ENCODE measurements at regions not wholly inside any gene's neighbourhood (a gene's known extent, or its start where the extent isn't known, plus 50 kb on each side); places are given as distances from the start of the nearest gene placed in this dataset.

DNA sequence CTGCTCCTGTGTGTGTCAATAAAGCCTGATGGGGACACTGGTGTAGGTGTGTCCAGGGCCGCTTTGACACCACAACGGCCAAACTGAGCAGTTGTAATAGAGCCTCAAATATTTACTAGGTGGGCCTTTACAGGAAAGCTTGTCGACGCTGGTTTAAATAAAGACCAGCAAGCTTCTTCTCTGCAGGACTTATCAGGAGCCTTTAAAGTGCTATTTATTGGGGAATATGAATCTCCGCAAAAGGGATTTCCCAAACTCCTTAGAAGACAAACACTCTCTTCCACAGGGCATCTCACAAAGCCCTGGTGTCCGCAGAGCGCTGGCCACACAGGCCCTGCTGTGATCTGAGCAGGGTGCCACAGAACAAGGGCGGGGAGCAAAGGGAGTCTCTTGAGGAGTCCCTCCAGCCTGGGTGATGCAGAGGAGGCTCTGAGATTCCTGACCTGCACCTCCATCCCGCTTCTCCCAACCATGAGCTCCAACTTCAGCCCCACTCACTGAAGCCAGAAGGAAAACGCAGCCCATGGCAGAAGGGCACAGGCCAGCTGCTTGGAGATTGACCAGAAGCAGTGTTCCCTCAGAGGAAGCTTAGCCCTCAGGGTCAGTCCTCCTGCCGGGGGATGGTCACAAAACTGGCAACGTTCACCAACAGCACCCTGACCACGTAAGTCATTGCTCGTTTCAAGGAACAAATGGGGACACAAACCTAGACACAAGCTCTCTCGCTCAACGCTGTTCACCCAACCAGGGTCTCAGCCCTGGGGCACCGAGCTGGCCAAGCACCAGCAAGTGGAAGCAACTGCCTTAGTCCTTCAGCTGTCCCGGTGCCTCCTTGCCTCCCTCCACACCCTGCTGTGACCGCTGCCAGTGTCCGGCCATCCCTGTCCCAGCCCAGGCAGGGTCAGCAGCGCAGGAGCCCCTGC lies 129.5 kb downstream of the OAT start:
- no peaks in the 10 kb centered on the region for H3K9me3 ChIP-seq (ENCODE audit: control insufficient read depth in 3 of 3, low read length in 3 of 3)
- H3K4me3 ChIP-seq (ENCODE audit: low read length in 3 of 3) = no peak overlapping the region
- H3K9ac ChIP-seq (ENCODE audit: low read depth in 1 of 3, low read length in 3 of 3) = no peak overlapping the region
- no peaks in the 10 kb centered on the region for H3K36me3 ChIP-seq (ENCODE audit: control insufficient read depth in 3 of 3, insufficient read depth in 3 of 3, low read length in 3 of 3)
- peaks cover 0 to 6% (median 4%) of the 10 kb centered on the region in 3 donors for H3K4me1 ChIP-seq (ENCODE audit: control insufficient read depth in 3 of 3, insufficient read depth in 3 of 3, low read length in 3 of 3)
- no peak overlapping the region for H3K27ac ChIP-seq (ENCODE audit: low read depth, low read length)
- H3K27me3 ChIP-seq (ENCODE audit: control insufficient read depth in 3 of 3, insufficient read depth in 3 of 3, low read length in 3 of 3) = no peaks in the 10 kb centered on the region

- Histone ChIP-seq H3K4me1 (ENCODE audit: control insufficient read depth in 3 of 3, insufficient read depth in 3 of 3, low read length in 3 of 3) (peaks cover 0 to 4% (median 3%) of the 10 kb centered on the region in 3 donors), H3K36me3 (ENCODE audit: control insufficient read depth in 3 of 3, insufficient read depth in 3 of 3, low read length in 3 of 3) (no peaks in the 10 kb centered on the region), H3K4me3 (ENCODE audit: low read length in 3 of 3) (no peak overlapping the region), H3K27me3 (ENCODE audit: control insufficient read depth in 3 of 3, insufficient read depth in 3 of 3, low read length in 3 of 3) (no peaks in the 10 kb centered on the region), H3K9ac (ENCODE audit: low read depth in 1 of 3, low read length in 3 of 3) (no peak overlapping the region), H3K27ac (ENCODE audit: low read depth, low read length) (no peak overlapping the region), H3K9me3 (ENCODE audit: control insufficient read depth in 3 of 3, low read length in 3 of 3) (no peaks in the 10 kb centered on the region)
Observed at GRCh38 chr10:124288486-124288885, 130.2 kb downstream of the OAT start.

GRCh38 chr10:124287791-124288190 lies 130.9 kb downstream of the OAT start:
- H3K4me1 ChIP-seq (ENCODE audit: control insufficient read depth in 3 of 3, insufficient read depth in 3 of 3, low read length in 3 of 3) = peaks cover 0 to 4% (median 3%) of the 10 kb centered on the region in 3 donors
- H3K36me3 ChIP-seq (ENCODE audit: control insufficient read depth in 3 of 3, insufficient read depth in 3 of 3, low read length in 3 of 3) = no peaks in the 10 kb centered on the region
- H3K9me3 ChIP-seq (ENCODE audit: control insufficient read depth in 3 of 3, low read length in 3 of 3) = no peaks in the 10 kb centered on the region
- H3K9ac ChIP-seq (ENCODE audit: low read depth in 1 of 3, low read length in 3 of 3) = no peak overlapping the region
- no peaks in the 10 kb centered on the region for H3K27me3 ChIP-seq (ENCODE audit: control insufficient read depth in 3 of 3, insufficient read depth in 3 of 3, low read length in 3 of 3)
- H3K27ac ChIP-seq (ENCODE audit: low read depth, low read length) = no peak overlapping the region
- H3K4me3 ChIP-seq (ENCODE audit: low read length in 3 of 3) = no peak overlapping the region

GRCh38 chr10:124287071-124287685 lies 131.5 kb downstream of the OAT start:
- Histone ChIP-seq H3K27me3 (ENCODE audit: control insufficient read depth in 3 of 3, insufficient read depth in 3 of 3, low read length in 3 of 3) (no peaks in the 10 kb centered on the region), H3K9me3 (ENCODE audit: control insufficient read depth in 3 of 3, low read length in 3 of 3) (no peaks in the 10 kb centered on the region), H3K4me3 (ENCODE audit: low read length in 3 of 3) (no peak overlapping the region), H3K36me3 (ENCODE audit: control insufficient read depth in 3 of 3, insufficient read depth in 3 of 3, low read length in 3 of 3) (no peaks in the 10 kb centered on the region), H3K27ac (ENCODE audit: low read depth, low read length) (no peak overlapping the region), H3K9ac (ENCODE audit: low read depth in 1 of 3, low read length in 3 of 3) (no peak overlapping the region), H3K4me1 (ENCODE audit: control insufficient read depth in 3 of 3, insufficient read depth in 3 of 3, low read length in 3 of 3) (peaks cover 0 to 4% (median 3%) of the 10 kb centered on the region in 3 donors)

- Histone ChIP-seq H3K27ac (ENCODE audit: low read depth, low read length) (no peak overlapping the region), H3K4me3 (ENCODE audit: low read length in 3 of 3) (no peak overlapping the region), H3K9ac (ENCODE audit: low read depth in 1 of 3, low read length in 3 of 3) (no peak overlapping the region), H3K4me1 (ENCODE audit: control insufficient read depth in 3 of 3, insufficient read depth in 3 of 3, low read length in 3 of 3) (peaks cover 0 to 4% (median 3%) of the 10 kb centered on the region in 3 donors), H3K27me3 (ENCODE audit: control insufficient read depth in 3 of 3, insufficient read depth in 3 of 3, low read length in 3 of 3) (no peaks in the 10 kb centered on the region), H3K9me3 (ENCODE audit: control insufficient read depth in 3 of 3, low read length in 3 of 3) (no peaks in the 10 kb centered on the region), H3K36me3 (ENCODE audit: control insufficient read depth in 3 of 3, insufficient read depth in 3 of 3, low read length in 3 of 3) (no peaks in the 10 kb centered on the region)
Observed at GRCh38 chr10:124286621-124287020, 132.1 kb downstream of the OAT start.

GRCh38 chr10:124285587-124286527 lies 132.9 kb downstream of the OAT start:
- Histone ChIP-seq H3K4me3 (ENCODE audit: low read length in 3 of 3) (no peak overlapping the region), H3K36me3 (ENCODE audit: control insufficient read depth in 3 of 3, insufficient read depth in 3 of 3, low read length in 3 of 3) (no peaks in the 10 kb centered on the region), H3K4me1 (ENCODE audit: control insufficient read depth in 3 of 3, insufficient read depth in 3 of 3, low read length in 3 of 3) (peaks cover 0 to 4% (median 3%) of the 10 kb centered on the region in 3 donors), H3K9ac (ENCODE audit: low read depth in 1 of 3, low read length in 3 of 3) (no peak overlapping the region), H3K27me3 (ENCODE audit: control insufficient read depth in 3 of 3, insufficient read depth in 3 of 3, low read length in 3 of 3) (no peaks in the 10 kb centered on the region), H3K27ac (ENCODE audit: low read depth, low read length) (no peak overlapping the region), H3K9me3 (ENCODE audit: control insufficient read depth in 3 of 3, low read length in 3 of 3) (no peaks in the 10 kb centered on the region)

DNA sequence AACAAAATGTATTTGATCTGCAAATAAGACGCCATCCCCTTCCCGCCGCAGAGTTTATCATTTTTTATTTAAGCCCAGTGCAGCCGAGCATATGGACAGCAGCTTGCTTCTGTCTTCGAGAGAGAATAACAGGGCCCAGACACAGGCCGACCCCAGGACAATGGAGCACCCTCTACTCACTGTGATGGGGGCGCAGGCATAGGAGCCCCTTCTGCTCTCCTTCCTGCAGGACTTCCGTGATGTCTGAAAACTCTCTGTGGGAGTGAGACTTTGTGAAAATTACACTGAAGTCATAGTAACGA lies 134.8 kb downstream of the OAT start:
- Histone ChIP-seq H3K27ac (ENCODE audit: low read depth, low read length) (no peak overlapping the region), H3K27me3 (ENCODE audit: control insufficient read depth in 3 of 3, insufficient read depth in 3 of 3, low read length in 3 of 3) (no peaks in the 10 kb centered on the region), H3K4me1 (ENCODE audit: control insufficient read depth in 3 of 3, insufficient read depth in 3 of 3, low read length in 3 of 3) (peaks cover 0 to 2% (median 0%) of the 10 kb centered on the region in 3 donors), H3K4me3 (ENCODE audit: low read length in 3 of 3) (no peak overlapping the region), H3K9ac (ENCODE audit: low read depth in 1 of 3, low read length in 3 of 3) (no peak overlapping the region), H3K9me3 (ENCODE audit: control insufficient read depth in 3 of 3, low read length in 3 of 3) (no peaks in the 10 kb centered on the region), H3K36me3 (ENCODE audit: control insufficient read depth in 3 of 3, insufficient read depth in 3 of 3, low read length in 3 of 3) (no peaks in the 10 kb centered on the region)

DNA sequence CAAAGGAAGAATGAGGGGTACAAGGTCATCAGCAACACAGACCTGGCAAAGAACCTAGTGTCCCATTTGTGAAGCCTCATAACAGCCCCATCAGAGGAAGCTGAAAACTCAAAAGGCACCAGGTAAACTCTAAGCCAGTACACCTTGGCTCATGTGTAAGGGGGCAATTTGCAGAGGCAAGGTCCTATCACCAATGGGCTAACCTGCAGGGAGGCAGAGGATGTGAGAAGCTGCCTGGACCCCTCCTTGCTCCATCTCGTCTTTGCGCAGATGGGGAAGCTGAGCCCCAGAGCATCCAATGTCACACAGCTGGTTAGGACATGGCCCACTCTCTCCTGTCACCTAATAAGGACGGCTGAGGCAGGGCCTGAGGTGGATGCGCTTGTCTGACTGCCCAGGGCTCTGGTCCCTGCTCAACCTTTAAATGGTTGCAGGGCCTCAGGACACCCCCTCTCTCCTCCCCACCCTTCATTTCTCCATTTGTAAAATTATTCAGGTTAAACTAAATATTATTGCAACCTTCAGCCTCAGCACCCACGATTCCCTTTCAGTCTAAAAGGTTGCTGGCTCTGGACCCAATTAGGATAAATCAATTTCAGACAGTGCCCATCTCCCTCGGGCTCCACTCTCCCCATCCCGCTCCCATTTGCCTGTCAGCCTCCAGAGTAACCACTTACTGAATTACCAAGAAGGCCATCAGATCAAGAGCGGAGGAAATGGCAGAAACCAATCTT lies 135.3 kb downstream of the OAT start:
- H3K9ac ChIP-seq (ENCODE audit: low read depth in 1 of 3, low read length in 3 of 3) = no peak overlapping the region
- H3K4me3 ChIP-seq (ENCODE audit: low read length in 3 of 3) = no peak overlapping the region
- no peaks in the 10 kb centered on the region for H3K27me3 ChIP-seq (ENCODE audit: control insufficient read depth in 3 of 3, insufficient read depth in 3 of 3, low read length in 3 of 3)
- H3K36me3 ChIP-seq (ENCODE audit: control insufficient read depth in 3 of 3, insufficient read depth in 3 of 3, low read length in 3 of 3) = no peaks in the 10 kb centered on the region
- no peak overlapping the region for H3K27ac ChIP-seq (ENCODE audit: low read depth, low read length)
- H3K9me3 ChIP-seq (ENCODE audit: control insufficient read depth in 3 of 3, low read length in 3 of 3) = no peaks in the 10 kb centered on the region
- H3K4me1 ChIP-seq (ENCODE audit: control insufficient read depth in 3 of 3, insufficient read depth in 3 of 3, low read length in 3 of 3) = peaks cover 0 to 2% (median 0%) of the 10 kb centered on the region in 3 donors

- Histone ChIP-seq H3K27ac (ENCODE audit: low read depth, low read length) (no peak overlapping the region), H3K36me3 (ENCODE audit: control insufficient read depth in 3 of 3, insufficient read depth in 3 of 3, low read length in 3 of 3) (no peaks in the 10 kb centered on the region), H3K27me3 (ENCODE audit: control insufficient read depth in 3 of 3, insufficient read depth in 3 of 3, low read length in 3 of 3) (no peaks in the 10 kb centered on the region), H3K4me3 (ENCODE audit: low read length in 3 of 3) (no peak overlapping the region), H3K9me3 (ENCODE audit: control insufficient read depth in 3 of 3, low read length in 3 of 3) (no peaks in the 10 kb centered on the region), H3K9ac (ENCODE audit: low read depth in 1 of 3, low read length in 3 of 3) (no peak overlapping the region), H3K4me1 (ENCODE audit: control insufficient read depth in 3 of 3, insufficient read depth in 3 of 3, low read length in 3 of 3) (peaks cover 0 to 2% (median 0%) of the 10 kb centered on the region in 3 donors)
Observed at GRCh38 chr10:124282326-124282725, 136.4 kb downstream of the OAT start.
